MG63 (cell line): ENCODE measurements at regions not wholly inside any gene's neighbourhood (a gene's known extent, or its start where the extent isn't known, plus 50 kb on each side); places are given as distances from the start of the nearest gene placed in this dataset.

ENCODE experiments used
- DNase-seq: peaks from one replicate; pipeline ENCODE4 v3.0.0-alpha.2; 2020
- H3K27me3 ChIP-seq: fragments of 250-450 bp; sonication (Bioruptor Pico); 2 replicates; pipeline ENCODE4 v1.5.1; 2020; ENCODE audit warnings: mild to moderate bottlenecking, moderate library complexity
- H3K36me3 ChIP-seq: fragments of 250-450 bp; sonication (Bioruptor Pico); 2 replicates; pipeline ENCODE4 v1.5.1; 2020; ENCODE audit warnings: mild to moderate bottlenecking, moderate library complexity
- H3K4me3 ChIP-seq: fragments of 250-450 bp; sonication (Bioruptor Pico); 2 replicates; pipeline ENCODE4 v1.5.1; 2020; ENCODE audit warnings: mild to moderate bottlenecking, moderate library complexity
- H3K9me3 ChIP-seq: fragments of 250-450 bp; sonication (Bioruptor Pico); 2 replicates; pipeline ENCODE4 v1.5.1; 2020; ENCODE audit warnings: mild to moderate bottlenecking, moderate library complexity

DNA sequence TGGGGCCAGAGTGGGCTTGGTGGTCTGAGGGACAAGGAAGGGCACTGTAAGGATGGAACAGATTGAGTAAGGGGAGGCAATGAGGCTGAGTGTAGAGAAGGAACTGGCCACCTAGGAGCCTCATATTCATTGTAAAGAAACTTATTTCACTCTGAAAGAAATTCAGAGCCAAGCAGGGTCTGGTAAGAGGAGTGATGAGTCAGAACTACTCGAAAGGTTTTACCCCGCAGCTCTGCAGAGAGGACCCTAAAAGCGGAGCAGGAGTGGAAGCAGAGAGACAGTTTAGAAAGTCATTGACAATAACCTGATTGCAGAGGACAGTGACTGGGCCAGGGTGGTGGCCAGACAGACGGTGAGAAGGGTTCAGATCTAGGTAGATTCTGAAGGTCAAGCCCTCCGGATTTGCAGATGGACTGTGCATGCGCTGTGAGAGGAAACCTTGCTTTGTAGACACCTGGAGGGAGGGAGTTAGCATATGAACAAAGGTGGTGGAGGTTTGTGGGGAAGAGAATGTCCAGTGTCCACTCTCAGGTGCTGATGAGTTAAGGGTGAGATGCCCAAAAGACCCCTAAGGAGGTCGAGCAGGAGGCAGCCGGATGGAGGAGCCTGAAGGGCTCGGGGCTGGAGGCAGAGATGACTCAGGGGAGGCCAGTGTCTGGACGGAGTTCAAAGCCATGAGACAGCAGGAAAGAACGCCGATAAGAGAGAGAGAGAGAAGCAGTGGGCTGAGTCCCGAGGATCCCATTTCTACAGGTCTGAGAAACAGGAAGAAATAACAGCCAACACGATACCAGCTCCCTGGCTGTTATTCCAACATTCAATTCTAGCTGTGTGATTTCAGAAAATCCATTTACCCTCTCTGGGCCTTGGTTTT is 546.0 kb downstream of the BRD1 start:
- Histone ChIP-seq H3K9me3 (no peaks in the 10 kb centered on the region), H3K27me3 (peaks cover 56% of the 10 kb centered on the region), H3K36me3 (no peaks in the 10 kb centered on the region), H3K4me3 (no peak overlapping the region)
- DNase-seq: peak; percentile 53

DNA sequence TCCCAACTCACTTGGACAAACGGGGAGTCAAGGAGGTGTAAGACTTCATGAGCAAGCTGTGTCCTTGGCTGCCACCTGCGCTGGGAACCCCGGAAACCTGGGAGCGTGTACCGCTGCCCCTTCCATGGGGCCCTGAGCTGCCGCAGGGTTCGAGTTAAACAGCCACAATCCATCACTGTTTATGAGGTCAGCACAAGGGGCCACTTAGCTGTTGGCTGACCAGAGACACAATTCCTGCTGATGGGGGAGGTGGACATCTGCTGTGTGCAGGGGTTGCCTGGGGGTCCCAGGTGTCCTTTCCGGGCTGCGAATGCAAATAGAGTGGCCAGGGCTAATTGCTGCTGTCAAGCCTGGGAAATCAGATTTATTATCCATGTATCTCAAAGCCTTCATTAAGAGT is 549.3 kb downstream of the BRD1 start:
- Histone ChIP-seq H3K4me3 (no peak overlapping the region), H3K27me3 (peaks cover 41% of the 10 kb centered on the region), H3K9me3 (no peaks in the 10 kb centered on the region)

DNA sequence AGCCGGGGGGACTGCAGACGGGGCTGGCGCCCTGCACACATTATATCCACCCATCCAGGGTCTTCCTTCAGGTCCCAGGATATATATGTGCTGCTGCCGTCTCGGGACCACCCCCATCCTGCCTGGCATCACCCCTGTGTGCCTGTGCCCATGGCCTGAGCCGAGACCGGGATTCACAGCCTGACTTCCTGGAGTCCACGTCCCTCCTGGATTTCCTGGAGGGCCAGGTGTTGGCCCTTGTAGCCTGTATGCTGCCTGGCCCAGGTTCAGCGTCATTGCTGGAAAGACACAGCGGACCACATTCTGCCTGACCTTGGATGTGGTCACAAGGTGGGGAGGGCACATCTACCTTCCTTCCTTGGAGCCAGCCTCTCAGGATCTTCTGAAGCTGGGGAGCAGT is 551.1 kb downstream of the BRD1 start:
- Histone ChIP-seq H3K4me3 (no peak overlapping the region), H3K27me3 (peaks cover 31% of the 10 kb centered on the region), H3K36me3 (no peaks in the 10 kb centered on the region), H3K9me3 (no peaks in the 10 kb centered on the region)
- no peak for DNase-seq

More for the DNA sequence above, 549.3 kb downstream of the BRD1 start:
- no peak for DNase-seq
- no peaks in the 10 kb centered on the region for H3K36me3 ChIP-seq

DNA sequence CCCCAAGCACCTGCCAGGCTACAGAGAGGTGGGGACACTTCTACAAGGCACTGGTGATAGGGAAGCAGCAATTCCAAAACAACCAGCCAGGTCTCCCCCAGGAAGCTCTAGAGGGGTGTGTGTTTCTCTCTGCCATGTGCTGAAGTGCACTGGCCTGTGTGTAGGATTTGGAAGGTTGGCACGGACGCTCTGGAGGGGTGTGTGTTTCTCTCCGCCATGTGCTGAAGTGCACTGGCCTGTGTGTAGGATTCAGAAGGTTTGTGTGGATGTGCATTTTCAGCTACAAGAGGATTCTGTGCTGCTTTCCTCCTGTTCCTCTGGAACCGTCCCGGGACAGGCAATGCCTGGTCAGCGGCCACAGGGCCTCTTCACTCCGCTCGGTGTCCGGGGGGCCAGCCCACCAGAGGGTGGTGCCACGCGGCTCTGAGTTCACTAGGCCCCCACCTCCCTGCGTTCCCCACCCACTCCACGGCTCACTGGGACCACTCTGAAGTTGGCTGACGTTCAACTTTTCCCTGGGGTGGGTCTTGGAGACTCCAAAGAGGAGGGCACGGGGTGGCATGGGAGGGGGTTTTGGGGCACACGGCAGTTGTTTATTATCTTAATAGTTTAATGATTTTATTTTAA is 552.8 kb downstream of the BRD1 start:
- no peak for DNase-seq
- Histone ChIP-seq H3K36me3 (no peaks in the 10 kb centered on the region), H3K4me3 (no peak overlapping the region), H3K27me3 (peaks cover 20% of the 10 kb centered on the region), H3K9me3 (no peaks in the 10 kb centered on the region)

DNA sequence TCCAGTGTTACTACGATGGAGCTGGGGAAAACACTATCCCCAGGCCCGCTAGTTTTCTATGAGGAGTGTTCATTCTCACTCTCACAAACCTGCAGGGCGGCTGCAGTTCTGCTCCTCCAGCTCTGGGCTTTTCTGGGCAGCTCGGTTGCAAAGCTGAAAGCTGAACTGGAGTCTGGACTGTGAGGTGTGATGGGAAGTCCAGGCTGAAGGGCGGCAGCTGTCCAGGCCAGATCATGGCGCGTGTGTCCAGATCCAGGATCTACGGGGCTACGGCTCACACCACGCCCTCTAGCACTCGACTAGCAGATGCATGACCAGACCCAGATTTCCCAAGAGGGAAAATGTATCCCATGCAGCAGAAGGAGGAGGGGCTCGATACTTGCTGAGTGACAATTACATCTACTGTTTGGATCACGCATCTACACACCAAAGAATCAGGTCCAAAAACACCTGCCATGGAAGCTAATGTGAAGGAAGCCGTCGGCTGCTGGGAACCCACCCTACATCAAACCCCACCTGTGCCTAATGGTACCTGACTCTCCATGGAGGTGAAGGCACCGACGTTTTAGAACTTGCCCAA is 555.0 kb downstream of the BRD1 start:
- no peak overlapping the region for H3K4me3 ChIP-seq
- peaks cover 13% of the 10 kb centered on the region for H3K27me3 ChIP-seq
- H3K9me3 ChIP-seq: no peaks in the 10 kb centered on the region
- DNase-seq: no peak
- H3K36me3 ChIP-seq: no peaks in the 10 kb centered on the region

DNA sequence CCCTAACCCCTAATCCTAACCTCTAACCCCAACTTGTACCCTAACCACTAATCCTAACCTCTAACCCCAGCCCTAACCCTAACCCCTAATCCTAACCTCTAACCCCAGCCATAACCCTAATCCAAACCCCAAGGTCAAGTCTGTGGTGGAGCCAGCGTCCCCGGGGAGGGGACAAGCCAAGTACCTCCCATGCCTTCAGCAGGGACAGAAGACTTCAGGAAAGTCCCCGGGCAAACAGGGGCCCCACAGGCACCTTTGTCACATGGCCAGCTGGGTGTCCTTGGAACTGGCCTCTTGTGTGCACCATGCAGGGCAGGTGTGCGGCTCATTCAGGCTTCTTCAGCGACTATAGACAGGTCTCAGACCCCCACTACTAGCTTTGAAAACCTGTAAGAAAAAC is 555.8 kb downstream of the BRD1 start:
- no peaks in the 10 kb centered on the region for H3K36me3 ChIP-seq
- H3K27me3 ChIP-seq: peaks cover 13% of the 10 kb centered on the region
- H3K9me3 ChIP-seq: no peaks in the 10 kb centered on the region
- H3K4me3 ChIP-seq: no peak overlapping the region
- no peak for DNase-seq

DNA sequence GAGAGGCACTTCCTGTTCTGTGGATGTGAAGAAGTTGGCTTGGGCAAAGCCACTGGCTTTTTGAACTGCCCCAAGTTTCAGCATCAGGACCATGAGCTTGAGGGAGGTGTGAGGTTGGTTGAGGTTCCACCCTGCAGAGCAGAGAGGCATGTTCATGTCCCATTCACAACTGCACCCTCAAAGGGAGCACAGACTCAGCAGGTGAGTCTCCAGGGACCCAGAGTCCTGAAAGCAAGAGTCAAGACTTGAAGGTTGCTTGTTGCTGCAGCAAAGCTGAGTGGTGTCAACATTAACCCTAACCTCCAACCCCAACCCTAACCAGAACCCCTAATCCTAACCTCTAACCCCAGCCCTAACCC is 556.3 kb downstream of the BRD1 start:
- Histone ChIP-seq H3K27me3 (peaks cover 13% of the 10 kb centered on the region), H3K36me3 (no peaks in the 10 kb centered on the region), H3K4me3 (no peak overlapping the region), H3K9me3 (no peaks in the 10 kb centered on the region)
- no peak for DNase-seq

DNA sequence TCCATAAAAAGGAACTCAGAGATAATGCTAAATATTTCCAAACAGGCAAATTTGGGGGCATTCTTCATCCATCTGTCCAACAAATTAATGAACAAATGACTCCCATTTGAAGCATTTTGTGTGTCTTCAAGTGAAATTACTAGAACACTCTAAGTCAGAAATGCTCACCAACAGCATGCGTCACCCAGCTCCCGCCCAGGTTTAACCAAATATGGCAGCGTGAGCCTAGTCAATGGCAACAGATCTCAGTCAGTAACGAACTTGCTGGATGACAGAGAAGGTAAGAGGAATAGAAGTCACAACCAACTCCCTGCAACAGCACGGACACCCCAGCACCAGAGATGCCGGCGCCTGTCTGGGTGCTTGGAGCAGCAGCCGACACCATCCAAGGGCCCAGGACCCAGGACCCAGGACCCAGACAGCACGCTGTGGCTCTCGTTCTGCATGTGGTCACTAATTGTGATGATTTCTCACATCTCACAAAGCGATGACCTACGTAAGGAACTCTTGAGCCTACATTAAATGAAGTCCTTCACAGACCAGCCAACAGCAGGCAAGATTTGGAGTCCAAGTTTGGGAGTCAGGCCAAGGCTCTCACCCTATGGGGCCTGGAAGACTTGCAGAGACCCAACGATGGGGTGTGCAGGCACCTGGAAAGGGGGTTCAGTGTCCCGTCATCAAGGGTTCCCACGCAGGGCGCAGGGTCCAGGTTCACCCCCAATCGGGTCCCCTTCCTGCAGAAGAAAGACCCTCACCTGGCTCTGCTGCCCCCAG is 556.9 kb downstream of the BRD1 start:
- no peak for DNase-seq
- Histone ChIP-seq H3K4me3 (no peak overlapping the region), H3K9me3 (no peaks in the 10 kb centered on the region), H3K36me3 (no peaks in the 10 kb centered on the region), H3K27me3 (peaks cover 13% of the 10 kb centered on the region)

DNA sequence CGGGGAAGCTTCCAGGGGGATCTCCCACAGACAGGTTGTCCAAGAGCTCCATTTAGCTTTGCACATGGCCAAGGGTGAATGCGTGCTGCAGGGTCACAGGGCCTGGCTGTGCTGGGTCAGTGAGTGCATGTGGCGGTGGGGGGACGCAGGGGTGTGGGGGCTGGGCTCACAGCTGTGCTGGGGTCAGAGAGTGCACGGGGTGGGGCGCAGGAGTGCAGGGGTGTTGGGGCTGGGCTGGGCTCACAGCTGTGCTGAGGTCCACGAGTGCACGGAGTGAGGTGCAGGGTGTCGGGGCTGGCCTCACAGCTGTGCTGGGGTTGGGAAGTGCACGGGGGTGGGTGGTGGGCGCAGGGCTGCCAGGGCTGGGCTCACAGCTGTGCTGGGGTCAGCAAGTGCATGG is 557.7 kb downstream of the BRD1 start:
- no peak overlapping the region for H3K4me3 ChIP-seq
- no peaks in the 10 kb centered on the region for H3K9me3 ChIP-seq
- DNase-seq: no peak
- H3K36me3 ChIP-seq: no peaks in the 10 kb centered on the region
- H3K27me3 ChIP-seq: peaks cover 13% of the 10 kb centered on the region

DNA sequence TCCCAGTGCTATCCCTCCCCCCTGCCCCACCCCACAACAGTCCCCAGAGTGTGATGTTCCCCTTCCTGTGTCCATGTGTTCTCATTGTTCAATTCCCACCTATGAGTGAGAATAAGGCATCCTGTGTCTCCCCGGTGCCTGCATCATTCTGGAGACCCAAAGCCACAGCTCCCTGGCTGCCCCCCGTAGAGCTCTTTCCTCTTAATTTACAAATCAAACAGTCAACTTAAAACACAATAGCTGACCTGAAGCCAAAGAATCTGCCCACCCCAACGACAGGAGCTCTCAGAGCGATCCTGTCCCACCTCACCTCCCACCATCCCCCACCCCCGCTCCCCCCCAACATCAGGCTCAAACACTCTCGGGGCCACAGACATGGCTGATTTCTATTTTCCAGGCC is 558.3 kb downstream of the BRD1 start:
- Histone ChIP-seq H3K27me3 (peaks cover 13% of the 10 kb centered on the region), H3K9me3 (no peaks in the 10 kb centered on the region), H3K36me3 (no peaks in the 10 kb centered on the region), H3K4me3 (no peak overlapping the region)
- DNase-seq: no peak

DNA sequence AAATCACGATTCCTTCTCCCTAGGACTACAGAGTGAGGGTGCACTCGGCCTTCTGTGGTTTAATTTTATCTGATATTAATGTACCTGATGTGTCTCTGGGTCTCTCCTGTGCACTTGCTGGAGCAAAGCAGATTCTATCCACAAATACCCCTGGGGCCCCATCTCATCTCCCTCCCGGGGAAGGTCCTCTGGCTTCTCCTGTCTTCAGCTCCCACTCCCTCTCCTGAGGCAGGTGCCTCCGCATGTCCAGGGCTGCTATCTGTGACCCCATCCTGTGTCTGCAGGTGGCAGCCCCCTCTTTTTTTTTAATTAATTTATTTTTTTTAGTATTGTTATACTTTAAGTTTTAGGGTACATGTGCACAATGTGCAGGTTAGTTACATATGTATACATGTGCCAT is 558.7 kb downstream of the BRD1 start:
- Histone ChIP-seq H3K27me3 (peaks cover 9% of the 10 kb centered on the region), H3K36me3 (no peaks in the 10 kb centered on the region), H3K4me3 (no peak overlapping the region), H3K9me3 (no peaks in the 10 kb centered on the region)
- no peak for DNase-seq

DNA sequence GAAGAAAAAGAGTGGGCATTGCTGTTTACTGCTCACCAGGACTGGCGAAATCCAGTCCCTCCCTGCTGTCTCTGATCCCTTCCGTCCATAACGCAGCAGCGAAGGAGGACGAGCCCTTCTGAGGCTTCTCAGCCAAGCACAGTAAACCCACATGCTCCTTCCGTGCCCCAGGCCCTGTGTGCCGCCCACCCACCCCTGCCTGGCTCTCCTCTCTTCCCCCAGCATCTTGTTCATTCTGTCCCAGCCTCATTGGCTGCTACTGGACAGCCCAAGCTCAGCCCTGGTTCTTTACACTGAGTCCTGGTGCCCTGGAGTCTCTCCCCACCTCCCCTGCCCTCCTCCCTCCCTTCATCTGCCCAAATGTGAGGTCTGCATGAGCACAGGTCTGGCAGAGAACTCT is 559.7 kb downstream of the BRD1 start:
- no peaks in the 10 kb centered on the region for H3K36me3 ChIP-seq
- no peaks in the 10 kb centered on the region for H3K9me3 ChIP-seq
- peaks cover 5% of the 10 kb centered on the region for H3K27me3 ChIP-seq
- no peak for DNase-seq
- no peak overlapping the region for H3K4me3 ChIP-seq

DNA sequence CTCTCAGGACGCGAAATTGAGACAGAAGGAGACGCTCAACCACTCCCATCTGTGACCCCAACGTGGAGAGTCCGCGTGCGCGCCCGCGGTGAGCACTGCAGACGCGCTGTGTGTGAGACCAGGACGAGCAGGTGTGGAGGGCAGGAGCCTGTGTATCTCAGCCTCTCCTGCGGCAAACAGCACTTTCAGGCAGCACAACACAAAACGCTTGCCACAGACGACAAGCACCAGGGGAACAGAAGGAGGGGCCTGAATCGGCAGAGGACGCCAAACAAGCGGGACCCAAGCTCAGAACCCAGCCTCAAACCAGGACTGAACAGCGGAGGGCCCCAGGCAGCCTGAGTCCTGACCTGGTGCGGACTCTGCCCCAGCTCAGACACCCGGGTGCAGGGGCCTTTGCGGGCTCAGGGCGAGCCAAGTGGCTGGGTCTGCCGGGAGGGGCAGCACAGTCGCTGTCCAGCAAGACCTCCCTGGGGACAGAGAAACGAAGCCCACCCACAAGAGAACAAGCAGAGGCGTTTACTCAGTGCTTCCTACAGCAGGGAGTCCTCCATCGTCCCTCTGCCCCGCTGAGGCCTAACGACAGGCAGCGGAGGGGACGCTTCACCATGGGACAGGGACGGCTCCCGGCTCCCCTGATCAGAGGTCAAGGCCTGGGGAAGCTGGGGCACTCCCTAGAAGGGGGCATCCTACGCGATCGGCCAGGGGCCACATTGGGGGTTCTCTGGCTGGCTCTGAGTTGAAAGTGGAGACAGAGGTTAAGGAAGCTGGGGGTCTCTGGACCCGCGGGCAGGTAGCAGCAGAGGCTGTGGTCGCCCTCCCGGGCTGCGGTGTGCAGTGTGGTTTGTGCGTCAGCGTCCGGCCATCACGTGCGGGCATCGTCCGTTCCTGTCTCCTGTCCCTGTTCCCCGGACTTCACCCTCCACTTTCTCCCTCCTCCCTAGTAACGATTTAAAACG is 560.8 kb downstream of the BRD1 start:
- Histone ChIP-seq H3K4me3 (no peak overlapping the region), H3K9me3 (no peaks in the 10 kb centered on the region)
- no peak for DNase-seq

DNA sequence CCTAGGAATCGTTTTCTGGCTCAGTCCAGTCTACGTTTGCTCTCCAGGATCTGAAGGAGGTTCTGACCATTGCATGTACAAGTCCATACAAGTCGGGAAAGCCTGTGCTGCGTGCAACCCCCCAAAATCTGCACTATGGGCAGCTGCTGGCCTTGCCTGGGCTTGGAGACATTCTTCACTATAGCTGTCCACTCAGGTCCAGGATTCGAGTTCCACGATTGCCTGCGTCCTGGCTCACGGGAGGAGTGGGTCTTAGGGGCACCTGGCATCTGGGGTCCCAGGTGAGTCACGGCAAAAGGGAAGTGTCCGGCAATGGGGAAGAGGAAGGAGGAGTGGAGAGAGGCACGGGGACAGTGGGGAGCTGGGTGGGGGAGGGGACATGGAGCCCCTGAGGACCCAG is 563.0 kb downstream of the BRD1 start:
- no peaks in the 10 kb centered on the region for H3K36me3 ChIP-seq
- no peak for DNase-seq
- H3K9me3 ChIP-seq: no peaks in the 10 kb centered on the region
- H3K27me3 ChIP-seq: peaks cover 5% of the 10 kb centered on the region
- no peak overlapping the region for H3K4me3 ChIP-seq

More for the DNA sequence above, 560.8 kb downstream of the BRD1 start:
- Histone ChIP-seq H3K27me3 (peaks cover 5% of the 10 kb centered on the region), H3K36me3 (no peaks in the 10 kb centered on the region)

DNA sequence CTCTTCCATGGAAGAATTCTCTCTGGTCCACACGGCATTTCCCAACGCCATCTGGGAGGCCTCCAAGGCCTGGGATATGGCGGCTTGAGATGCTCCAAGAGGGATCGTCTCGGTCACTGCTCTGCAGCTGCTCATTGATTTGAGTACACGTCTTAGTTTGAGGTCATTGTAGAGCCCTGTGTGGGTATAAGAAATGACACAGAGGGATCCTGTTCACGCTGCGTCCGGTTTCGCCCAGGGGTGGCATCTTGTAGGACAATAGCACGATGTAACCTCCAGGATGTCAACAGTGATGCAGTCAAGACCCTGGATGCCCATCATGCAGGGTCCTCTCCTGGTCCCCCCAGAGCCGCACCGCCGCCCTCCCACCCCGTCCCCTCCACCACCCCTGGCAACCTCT is 564.6 kb downstream of the BRD1 start:
- no peak for DNase-seq
- H3K9me3 ChIP-seq: no peaks in the 10 kb centered on the region
- H3K27me3 ChIP-seq: peaks cover 7% of the 10 kb centered on the region; the same call in 1 of the 2 replicates
- H3K36me3 ChIP-seq: no peaks in the 10 kb centered on the region
- no peak overlapping the region for H3K4me3 ChIP-seq

DNA sequence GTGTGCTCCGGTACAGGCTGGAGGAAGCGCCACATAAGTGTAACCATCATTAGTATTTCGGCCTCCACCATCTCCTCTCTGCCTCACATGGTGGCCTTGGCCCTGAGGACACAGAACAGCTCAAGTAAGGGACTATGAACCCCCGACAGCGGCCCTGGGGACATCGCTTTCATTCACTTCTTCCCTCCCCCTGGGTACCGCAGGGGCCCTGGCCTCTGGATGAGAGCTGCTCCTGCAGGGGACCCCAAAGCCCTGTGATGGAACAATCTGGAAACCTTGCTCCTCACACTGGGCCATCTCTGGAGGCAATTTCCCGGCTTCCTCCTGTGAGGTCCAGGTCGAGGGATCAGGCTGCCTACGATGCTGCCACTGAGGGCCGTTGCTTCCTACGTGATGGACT is 565.5 kb downstream of the BRD1 start:
- H3K4me3 ChIP-seq: no peak overlapping the region
- no peak for DNase-seq
- H3K27me3 ChIP-seq: peaks cover 6% of the 10 kb centered on the region; the same call in 1 of the 2 replicates
- H3K9me3 ChIP-seq: no peaks in the 10 kb centered on the region
- no peaks in the 10 kb centered on the region for H3K36me3 ChIP-seq
